DMS 273 (cell line): ENCODE measurements at regions not wholly inside any gene's neighbourhood (a gene's known extent, or its start where the extent isn't known, plus 50 kb on each side); places are given as distances from the start of the nearest gene placed in this dataset.
A peak's percentile ranks its signal among the peaks of the same experiment; 100 is the strongest.

Source experiments
- DNase-seq: peaks from one replicate; lab custom pipeline; 2025; ENCODE audit not compliant: unreplicated experiment; lab: John Stamatoyannopoulos, UW

DNA sequence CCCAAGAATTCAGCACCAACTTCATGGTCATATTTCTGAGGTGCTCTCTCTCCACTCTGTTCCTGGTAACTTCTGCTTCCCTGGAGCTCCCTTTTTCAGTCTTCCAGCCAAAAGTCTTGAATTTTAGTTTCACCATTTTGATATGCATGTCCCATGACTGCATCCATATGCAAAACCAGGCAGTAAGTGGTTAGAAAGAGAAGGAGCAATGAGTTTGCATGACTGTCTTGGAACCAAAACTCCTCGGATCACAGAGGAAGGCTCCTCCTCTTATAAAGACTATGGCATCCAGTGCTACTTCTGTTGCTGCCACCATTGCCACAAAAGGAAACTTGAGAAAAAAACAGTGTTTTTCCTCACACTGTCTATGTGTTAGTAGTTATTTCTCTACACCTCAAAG, 269.1 kb upstream of the GLI3 start:
- DNase-seq: no peak

DNA sequence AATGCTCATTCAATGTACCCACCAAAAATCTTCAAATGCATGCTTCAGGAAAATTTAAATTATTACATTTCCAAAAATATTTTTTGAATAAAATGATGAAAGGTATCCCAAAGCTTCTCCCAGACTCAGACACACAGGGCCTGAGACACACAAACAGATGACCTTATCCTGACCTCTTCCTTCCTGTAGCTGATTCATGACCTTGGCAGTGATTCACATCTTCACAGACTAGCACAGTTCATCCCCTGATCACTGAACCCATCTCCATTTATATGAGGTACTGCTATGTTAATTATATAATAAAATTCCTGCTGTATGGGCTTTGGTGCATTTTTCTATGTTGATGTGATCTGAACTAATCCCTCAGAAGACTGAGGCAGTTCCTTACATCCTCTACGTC, 265.0 kb upstream of the GLI3 start:
- no peak for DNase-seq

DNA sequence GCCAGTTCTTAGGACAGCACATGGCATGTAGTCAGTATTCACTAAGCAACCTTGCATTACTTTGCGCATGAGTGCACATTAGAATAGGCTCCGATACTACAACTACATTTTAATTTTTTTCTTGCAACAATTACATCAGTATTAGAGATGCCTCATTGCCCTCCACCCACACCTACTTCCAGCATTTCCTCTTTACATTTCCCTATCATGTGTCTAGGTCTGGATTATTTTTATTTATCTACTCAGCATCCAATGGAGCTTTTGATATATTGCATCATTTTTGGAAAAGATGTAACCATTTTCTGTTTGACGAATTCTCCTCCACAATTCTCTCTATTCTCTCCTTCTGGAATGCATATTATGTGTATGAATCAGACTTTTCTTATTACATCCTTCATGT, 258.2 kb upstream of the GLI3 start:
- no peak for DNase-seq

DNA sequence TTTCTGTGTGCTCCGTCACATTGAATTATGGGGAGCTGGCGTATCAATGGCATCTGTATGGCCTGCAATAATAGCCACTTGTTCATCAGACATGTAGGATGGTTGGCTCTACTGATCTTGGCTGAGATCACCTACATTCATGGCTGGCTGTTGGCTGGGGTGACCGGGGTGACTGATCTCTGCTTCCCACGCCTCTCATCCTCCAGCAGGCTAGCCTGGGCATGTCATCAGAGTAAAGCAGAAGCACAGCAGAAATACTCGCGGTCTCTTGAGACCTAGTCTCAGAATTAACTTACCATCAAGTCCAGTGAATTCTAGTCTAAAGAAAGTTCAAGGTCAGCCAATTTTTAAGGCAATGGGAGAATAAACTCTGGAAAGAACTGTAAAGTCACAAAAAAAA, 257.7 kb upstream of the GLI3 start:
- DNase-seq: no peak

DNA sequence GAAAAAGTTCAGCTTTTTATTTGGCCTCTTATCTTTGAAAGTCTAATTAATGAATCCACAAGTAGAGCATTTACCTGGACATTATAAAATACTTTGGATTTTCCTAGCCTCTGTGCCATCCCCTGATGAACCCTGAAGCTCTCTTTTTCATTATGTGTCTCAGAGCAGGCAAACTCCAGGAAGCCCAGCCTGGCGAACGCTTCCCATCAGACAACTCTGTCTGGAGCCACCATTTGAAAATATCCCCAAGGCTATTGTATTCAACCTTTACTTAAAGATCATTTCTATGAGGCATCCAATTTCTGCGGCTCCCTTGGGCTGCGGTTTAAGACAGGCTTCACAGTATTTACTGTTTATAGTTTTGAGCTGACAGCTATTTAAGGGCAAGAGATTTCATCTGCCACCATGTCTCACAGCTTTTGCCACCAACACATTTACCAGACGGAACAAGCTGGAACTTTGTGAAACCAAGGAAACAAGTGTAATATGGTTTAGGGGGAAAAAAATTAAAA, 257.2 kb upstream of the GLI3 start:
- DNase-seq: no peak

DNA sequence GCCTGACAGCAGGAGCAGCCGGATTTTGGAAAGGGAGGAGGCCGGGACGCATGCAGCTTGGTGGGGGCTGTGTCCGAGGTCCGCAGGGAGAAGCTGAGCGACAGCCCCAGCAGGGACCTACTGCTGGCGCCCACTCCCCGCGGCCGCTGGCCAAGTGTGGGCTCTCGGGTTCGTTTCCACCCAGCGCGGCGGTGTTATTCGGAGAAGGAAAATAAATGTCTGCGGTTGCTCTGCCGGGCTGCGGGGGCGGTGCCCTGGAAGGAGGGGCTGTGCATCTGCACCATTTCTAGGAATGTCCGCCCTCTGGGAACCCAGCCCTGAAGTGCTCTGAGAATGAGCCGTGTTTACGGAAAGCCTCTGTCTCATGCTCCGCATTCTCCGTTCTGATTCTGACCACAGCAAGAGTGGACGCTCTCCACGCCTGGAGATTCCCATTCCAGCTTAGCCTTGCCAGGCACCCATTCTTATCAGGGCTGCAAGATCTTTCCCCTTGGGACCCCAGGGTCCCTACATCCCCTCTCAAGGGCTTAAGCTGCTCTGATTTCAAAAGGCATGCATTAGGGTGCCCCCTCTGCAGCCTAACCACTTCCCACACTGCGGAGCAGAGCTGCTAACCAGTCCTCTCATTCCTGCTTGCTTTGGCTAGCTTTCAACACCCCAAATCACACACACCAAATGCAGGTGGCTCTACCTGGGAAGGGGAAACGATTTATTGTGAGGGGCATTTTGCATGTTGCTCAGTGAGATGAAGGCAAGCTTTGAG, 256.6 kb upstream of the GLI3 start:
- DNase-seq: peak; percentile 49

DNA sequence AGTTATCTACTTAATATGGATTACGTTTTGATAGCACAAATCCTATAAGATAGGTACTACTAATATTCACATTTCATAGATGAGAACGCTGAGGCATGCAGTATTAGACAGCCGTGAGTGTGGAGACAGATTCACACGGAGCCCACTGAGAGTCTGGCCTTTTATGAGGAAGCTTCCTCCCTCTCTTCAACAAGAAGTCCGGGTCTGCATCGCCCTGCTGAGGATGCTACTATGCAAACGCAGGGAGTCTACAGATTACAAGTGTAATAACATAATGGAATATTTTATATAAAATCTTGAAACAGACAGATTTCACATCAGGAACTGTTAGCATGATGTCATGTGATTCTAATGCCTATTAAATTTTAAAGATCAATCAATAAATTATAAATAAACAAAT, 255.9 kb upstream of the GLI3 start:
- peak; percentile 5 for DNase-seq

DNA sequence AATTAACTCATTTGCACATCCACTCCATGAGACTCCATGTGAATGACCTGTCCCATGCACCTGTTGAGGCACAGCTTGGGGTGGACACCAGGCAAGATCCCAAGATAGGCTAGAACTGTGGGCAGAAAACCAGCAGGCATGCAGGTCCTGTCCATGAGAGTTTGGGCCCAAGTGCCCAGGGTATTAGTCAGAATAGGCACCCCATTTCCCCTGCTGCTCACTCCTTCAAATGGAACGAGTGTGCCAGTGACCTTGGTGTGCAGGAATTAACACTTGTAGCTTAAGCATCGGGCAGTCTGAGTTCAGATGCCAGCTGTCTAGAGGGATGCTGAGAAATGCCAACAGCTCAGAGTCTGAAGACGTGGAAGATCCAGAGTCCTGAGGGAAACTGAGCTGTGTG, 254.1 kb upstream of the GLI3 start:
- DNase-seq: no peak

DNA sequence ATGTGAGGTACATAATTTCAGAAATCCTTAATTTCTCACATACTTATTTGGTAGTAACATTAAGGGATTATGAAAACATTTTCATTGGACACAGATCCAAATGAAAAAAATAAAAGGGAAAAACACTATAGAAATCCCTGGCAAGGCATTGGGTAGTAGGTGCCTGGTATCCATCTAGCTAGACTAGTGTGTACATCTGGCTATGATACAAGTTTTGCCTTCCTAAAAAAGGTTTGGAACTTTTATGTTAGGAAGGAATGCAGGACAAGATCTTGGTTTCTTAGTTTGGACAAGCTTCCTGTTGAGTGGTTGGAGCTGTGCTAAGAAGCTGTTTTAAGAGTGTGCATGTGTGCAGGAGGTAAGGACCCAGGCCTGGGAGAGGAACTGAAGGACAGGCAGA, 252.3 kb upstream of the GLI3 start:
- DNase-seq: no peak

DNA sequence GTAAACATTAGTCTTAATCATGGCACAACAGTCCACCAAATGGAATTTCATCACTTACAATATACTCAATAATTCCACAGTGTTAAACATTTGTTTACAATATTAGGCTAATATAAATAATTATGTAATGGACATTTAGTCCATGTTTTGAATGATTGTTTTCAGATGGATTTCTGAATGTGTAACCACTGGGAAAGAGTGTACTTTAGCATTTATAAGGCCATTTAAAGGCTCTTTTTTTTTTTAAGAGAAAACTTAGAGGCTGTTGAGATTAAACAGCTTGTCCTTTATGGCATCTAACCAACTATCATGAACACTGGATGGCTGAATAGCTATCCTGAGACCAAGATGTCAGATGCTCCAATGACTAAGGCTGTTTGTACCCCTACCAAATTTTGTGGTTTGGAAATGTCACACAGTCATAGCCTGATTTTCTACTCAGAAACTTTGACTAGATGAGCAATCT, 248.3 kb upstream of the GLI3 start:
- no peak for DNase-seq

DNA sequence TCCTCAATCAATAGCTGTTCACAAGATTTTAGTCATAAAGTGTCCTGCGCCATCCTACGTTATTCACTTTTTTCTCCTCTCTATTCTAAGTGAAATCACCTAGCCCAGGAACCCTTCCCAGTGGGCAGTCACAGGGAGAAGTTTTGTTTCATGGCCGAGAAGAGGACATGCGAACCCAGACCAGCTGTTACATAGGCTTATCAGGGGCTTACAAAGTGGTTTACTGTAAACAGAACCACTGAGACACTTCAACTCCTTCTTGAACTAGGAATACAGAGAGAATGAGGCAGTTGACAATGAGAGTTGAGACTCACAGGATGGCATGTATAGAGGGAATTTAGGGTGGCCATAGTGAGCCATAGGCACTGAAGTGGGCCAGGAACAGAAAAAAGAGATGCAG, 246.9 kb upstream of the GLI3 start:
- no peak for DNase-seq

DNA sequence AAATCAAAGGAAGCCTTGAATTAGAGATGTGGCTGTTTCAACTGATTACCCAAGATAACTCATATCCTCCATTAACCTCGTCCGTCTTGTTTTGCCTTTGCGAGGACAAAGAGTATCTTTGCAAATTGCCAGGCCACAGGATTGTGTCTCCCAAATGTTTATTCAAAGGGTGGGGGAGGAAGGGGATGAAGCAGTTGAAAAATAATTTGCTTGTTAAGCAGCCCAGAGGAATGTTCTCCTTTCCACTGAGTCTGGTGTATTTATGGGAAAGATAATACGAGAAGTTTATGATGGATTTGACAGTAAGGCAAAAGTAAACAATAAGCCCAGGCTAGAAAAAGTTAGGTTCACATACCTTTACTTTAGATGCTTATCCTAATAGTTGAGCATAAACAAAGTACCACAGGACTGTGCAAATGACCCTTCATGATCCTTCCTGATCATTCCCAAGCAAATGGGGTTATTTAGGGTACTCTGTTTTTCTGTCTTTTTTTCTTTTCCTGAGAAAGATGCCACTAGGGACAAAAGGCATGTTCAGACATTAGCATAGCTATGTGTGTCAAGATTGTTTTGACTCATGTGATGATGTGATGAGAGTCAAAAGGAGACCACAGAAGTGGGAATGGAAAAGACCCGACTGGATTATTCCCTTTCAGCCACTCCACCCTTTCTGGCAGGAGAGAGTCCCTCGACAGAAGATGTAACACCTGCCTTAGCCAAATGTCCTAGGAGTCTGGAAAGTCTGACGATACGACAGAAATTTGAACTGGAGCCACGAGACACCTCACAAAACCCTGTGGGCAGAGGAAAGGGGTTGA, 243.0 kb upstream of the GLI3 start:
- no peak for DNase-seq

DNA sequence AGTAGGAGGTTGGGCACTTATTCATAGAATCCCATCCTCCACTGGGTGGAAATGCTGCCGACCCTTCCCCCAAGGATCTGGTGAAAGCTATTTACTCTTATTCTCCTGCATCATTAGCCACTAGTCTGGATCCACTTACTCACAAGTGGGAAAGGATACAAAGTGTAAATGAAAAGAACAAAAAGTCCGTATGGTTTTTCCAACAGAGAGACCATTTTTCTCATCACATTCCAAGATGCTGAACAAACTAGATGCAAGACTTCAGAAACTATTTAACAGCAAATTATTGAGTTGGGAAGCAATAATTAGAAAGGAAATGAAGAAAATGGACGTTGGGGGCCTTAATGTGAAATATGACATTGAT, 242.4 kb upstream of the GLI3 start:
- no peak for DNase-seq

DNA sequence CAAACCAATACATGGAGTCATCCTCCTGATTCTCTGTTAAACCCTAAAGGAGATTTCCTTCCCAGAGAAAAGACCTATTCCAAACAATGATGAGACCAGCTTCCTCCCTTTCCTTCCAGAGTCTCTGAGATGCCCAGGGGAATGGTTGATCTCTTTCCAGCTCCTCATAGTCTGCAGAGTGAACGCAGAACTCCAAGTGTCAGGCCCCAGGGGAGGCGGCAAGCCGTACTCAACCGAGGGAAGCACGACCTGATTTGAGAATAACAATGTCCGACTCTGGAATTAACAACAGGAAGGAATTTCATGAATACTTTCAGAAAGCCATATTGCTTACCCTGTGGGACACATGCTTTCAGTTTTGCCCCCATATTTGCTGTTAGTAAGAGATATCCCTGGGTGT, 241.7 kb upstream of the GLI3 start:
- DNase-seq: no peak

DNA sequence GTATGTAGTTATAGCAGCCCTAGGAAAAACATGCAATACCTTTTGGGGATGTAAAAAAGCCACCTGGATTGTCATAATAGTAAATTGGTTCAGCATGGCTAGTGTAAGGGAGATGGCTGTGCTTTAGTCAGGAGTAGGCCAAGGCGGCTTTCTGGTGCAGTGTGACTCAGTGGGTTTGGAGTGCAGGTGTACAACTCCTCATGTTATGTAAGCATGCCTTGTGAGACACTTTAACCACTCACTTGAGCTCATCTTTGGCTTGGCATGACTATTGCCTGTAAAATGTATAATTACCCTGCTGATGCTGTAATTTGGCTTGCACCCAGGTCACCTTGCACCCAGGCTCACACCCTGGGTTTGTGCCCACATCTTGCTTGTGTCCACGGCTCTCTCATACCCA, 239.2 kb upstream of the GLI3 start:
- no peak for DNase-seq

DNA sequence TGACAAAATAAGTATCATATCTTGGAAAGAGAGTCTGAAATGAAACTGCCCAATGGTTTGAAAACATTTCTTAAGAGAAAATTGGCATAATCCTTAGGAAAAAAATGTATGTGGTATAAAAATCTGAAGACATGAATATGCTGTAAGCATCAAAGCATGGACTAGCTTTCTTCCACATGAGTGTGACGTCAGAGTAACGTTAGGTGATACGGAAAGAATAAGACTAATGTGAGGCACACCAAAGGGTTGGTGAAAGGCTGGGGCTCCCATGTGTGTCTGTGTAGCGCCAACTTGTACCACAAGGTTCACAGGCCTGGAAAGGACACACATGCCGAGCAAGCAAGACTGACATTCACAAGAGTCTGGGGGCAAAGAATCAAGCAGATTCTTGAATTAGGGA, 238.1 kb upstream of the GLI3 start:
- no peak for DNase-seq

DNA sequence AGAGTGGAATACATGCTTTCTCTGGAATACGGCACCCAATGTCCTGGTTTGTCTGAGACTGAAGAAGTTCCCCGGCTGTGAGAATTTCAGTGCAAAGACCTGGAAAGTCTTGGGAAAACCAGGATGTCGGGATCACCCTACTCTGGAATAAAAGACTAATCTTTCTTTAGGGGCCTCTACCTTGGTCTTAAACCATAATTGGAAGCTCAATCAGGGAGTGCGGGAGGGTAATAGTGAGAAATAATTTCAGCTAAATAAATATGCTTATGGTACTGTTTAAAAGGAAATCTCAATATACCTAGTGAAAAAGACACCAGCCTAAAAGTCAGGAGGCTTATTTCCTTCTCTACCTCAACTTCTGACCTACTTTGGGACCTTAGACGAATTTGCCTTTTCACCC, 236.1 kb upstream of the GLI3 start:
- DNase-seq: no peak

DNA sequence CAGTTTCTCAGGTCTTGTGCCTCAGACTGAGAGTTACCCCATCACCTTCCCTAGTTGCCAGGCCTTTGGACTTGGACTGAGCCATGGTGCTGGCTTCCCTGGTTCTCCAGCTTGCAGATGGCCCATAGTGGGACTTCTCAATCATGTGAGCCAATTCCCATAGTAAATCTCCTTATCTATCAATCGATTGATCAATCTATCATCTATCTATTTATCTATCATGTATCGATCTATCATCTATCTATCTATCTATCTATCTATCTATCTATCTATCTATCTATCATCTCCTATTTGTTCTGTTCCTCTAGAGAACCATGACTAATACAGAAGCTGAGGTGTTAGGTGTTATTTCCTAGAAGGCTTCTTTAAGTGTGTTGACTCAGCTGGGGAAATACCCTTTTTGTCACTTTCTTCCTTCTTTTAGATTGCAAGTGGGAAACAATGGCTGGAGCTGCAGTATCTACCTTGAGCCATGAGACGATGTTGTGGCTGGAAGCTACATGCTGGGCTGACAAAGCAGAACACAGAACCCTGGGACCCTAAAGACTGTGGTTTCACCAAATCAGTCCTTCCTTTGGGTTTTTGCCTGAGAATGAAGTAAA, 234.7 kb upstream of the GLI3 start:
- no peak for DNase-seq

DNA sequence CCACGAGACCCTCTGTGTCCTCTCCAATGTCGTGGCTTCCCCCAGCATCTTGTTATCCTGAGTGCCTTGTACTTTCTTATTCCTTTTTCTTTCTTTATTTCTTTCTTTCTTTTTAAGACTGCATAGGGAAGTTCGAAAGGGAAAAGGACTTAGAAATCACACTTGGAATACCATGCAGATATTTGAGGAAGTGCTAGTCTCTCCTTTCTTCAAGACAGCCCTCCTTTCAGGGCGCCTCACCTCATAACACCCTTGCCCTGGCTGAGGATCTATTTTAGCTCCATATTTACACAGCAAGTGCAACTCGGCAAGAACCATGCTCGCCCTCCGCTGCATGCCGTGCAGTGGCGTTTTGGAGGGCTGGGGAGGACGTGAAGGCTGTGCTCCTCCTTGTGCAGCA, 232.3 kb upstream of the GLI3 start:
- no peak for DNase-seq

DNA sequence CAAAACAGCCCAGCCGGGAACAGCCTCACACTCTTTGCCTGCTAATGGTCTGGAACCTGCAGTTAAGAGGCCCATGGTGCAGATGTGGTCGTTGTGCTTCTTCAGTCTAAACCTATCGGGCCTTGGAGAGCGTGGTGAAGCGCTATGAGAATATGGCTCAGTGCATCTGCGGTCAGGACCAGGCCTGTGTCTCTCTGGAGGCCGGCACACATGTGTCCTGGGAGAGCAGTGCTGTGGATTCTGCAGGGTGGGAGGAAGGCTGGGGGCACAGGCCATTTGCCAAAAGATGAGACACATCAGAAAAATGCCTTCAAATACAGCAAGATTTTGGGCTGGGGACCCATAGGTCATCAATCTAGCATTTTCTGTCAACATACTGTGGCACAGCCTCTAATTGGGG, 231.5 kb upstream of the GLI3 start:
- no peak for DNase-seq

DNA sequence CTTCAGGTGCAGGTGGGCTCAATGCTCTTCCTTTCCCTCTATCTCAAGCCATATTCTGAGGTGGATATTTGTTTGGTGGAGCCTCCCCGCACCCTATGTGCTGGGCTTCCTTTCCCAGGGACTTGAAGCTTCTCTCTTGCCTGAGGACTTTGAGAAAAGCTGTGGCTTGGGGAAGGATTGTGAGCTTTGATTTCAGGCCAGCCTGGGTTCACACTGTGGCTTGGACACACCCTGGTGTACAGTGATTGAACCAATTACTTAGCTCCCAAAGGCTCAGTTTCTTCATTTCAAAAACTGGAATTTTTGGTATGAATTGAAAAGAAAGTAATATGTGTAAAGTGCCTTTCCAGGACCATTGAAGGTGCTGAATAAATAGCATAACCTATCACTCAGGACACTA, 224.5 kb upstream of the GLI3 start:
- DNase-seq: no peak

DNA sequence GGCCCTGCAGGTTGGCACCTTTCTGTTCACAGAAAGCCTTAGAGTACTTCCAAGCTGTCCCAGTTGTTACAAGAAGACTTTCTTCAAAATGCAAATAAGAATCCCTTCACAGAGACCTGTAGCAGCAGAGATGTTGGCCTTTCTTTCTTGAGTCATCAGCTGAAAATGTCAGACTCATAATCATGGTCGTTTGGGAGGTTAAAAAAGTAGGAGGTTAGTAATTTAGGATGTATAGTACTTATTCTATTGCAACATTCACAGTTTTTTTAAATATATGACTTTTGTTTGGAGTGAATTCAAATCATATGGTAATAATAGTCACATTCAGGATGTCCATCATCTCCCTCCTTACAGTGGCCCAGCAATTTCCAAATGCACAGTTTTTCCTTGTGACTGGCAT, 223.9 kb upstream of the GLI3 start:
- DNase-seq: no peak
